Right lobe of liver (tissue), 4 donors: ENCODE measurements at regions not wholly inside any gene's neighbourhood (a gene's known extent, or its start where the extent isn't known, plus 50 kb on each side); places are given as distances from the start of the nearest gene placed in this dataset.

Source experiments
- CTCF ChIP-seq, 4 donors: fragments of 200-600 bp in 3 of 4; fragments of 450-650 bp in 1 of 4; IDR thresholded peaks; one replicate each; pipeline versions ENCODE4 v1.5.1 to v1.8.0; 2016 to 2022; ENCODE audit warnings: antibody characterized with exemption in 4 of 4, mild to moderate bottlenecking in 2 of 4
- POLR2A ChIP-seq: fragments of 450-650 bp; IDR thresholded peaks from one replicate; pipeline ENCODE4 v1.6.1; 2017; ENCODE audit warnings: antibody characterized with exemption, mild to moderate bottlenecking
- donor health status: DM: no; HTN: no; CAD: no.
- donor health status: DM: no; HTN: no; CAD: no.
- donor health status: DM: no; HTN: yes; CAD: no.

- no peak for TF ChIP-seq CTCF (IDR thresholded peaks at IDR 0.05)
- no peak for TF ChIP-seq POLR2A
These were observed 254.9 kb downstream of the SYK start for GRCh38 chr9:91056486-91056885.
